HG03103 (cell line): ENCODE measurements at regions not wholly inside any gene's neighbourhood (a gene's known extent, or its start where the extent isn't known, plus 50 kb on each side); places are given as distances from the start of the nearest gene placed in this dataset.
"Not testable (repeated sequence)": the region's sequence is repeated elsewhere in the genome, so short reads cannot be mapped to it uniquely, and the experiment has no call there.

Source experiments
- ATAC-seq: cut with Tn5 transposase; IDR thresholded peaks from one replicate; pipeline ENCODE4 v1.9.1; 2021; ENCODE audit warnings: low read depth; ENCODE audit not compliant: unreplicated experiment

- no peak for ATAC-seq
Measured at GRCh38 chr4:30996841-30997240, 276.7 kb downstream of the PCDH7 start.

- ATAC-seq = no peak
Measured at GRCh38 chr4:31005037-31005436, 284.9 kb downstream of the PCDH7 start.

- ATAC-seq = no peak
Measured at GRCh38 chr4:31007858-31008257, 287.7 kb downstream of the PCDH7 start.

- no peak for ATAC-seq
Measured at GRCh38 chr4:31009926-31010325, 289.8 kb downstream of the PCDH7 start.

GRCh38 chr4:31015123-31015522, 295.0 kb downstream of the PCDH7 start:
- no peak for ATAC-seq

- no peak for ATAC-seq
Measured at GRCh38 chr4:31016322-31017061, 296.3 kb downstream of the PCDH7 start.

GRCh38 chr4:31020363-31020762, 300.2 kb downstream of the PCDH7 start:
- ATAC-seq = no peak

- no peak for ATAC-seq
Measured at GRCh38 chr4:31021008-31021407, 300.8 kb downstream of the PCDH7 start.

GRCh38 chr4:31022702-31023101, 302.5 kb downstream of the PCDH7 start:
- ATAC-seq = no peak

GRCh38 chr4:31023109-31023508, 302.9 kb downstream of the PCDH7 start:
- ATAC-seq = no peak

GRCh38 chr4:31023742-31024141, 303.6 kb downstream of the PCDH7 start:
- ATAC-seq = no peak

- not testable (repeated sequence) for ATAC-seq
Measured at GRCh38 chr4:31024781-31025180, 304.6 kb downstream of the PCDH7 start.

GRCh38 chr4:31026256-31026655, 306.1 kb downstream of the PCDH7 start:
- no peak for ATAC-seq

- no peak for ATAC-seq
Measured at GRCh38 chr4:31034550-31034949, 314.4 kb downstream of the PCDH7 start.

- ATAC-seq = no peak
Measured at GRCh38 chr4:31035761-31036160, 315.6 kb downstream of the PCDH7 start.

- ATAC-seq = no peak
Measured at GRCh38 chr4:31037703-31038102, 317.5 kb downstream of the PCDH7 start.

GRCh38 chr4:31039382-31039781, 319.2 kb downstream of the PCDH7 start:
- no peak for ATAC-seq

GRCh38 chr4:31040106-31040505, 319.9 kb downstream of the PCDH7 start:
- ATAC-seq = no peak

- no peak for ATAC-seq
Measured at GRCh38 chr4:31041385-31041784, 321.2 kb downstream of the PCDH7 start.

- ATAC-seq = no peak
Measured at GRCh38 chr4:31041853-31042252, 321.7 kb downstream of the PCDH7 start.

GRCh38 chr4:31043382-31044062, 323.4 kb downstream of the PCDH7 start:
- no peak for ATAC-seq

GRCh38 chr4:31045151-31045550, 325.0 kb downstream of the PCDH7 start:
- ATAC-seq = no peak
